K562 (cell line): ENCODE measurements at regions not wholly inside any gene's neighbourhood (a gene's known extent, or its start where the extent isn't known, plus 50 kb on each side); places are given as distances from the start of the nearest gene placed in this dataset.
A peak's percentile ranks its signal among the peaks of the same experiment; 100 is the strongest.

Experiments
- ARID1B ChIP-seq: fragments of 450-650 bp; IDR thresholded peaks from 2 replicates; pipeline ENCODE4 v1.6.1; 2016; ENCODE audit warnings: antibody characterized with exemption, mild to moderate bottlenecking, inconsistent platforms
- BRF1 ChIP-seq: IDR thresholded peaks from 3 replicates; pipeline ENCODE4 v1.6.1; 2011; ENCODE audit warnings: borderline replicate concordance, mild to moderate bottlenecking; ENCODE audit not compliant: insufficient read length; ENCODE audit errors: extremely low read depth
- BRF2 ChIP-seq: IDR thresholded peaks from 3 replicates; pipeline ENCODE4 v1.6.1; 2011; ENCODE audit warnings: borderline replicate concordance, mild to moderate bottlenecking; ENCODE audit not compliant: insufficient read length, insufficient read depth
- CBFA2T2 ChIP-seq: fragments of 450-650 bp; conservative IDR thresholded peaks from 2 replicates; pipeline ENCODE4 v1.6.1; 2017; ENCODE audit warnings: mild to moderate bottlenecking
- CBFA2T3 ChIP-seq: fragments of 450-650 bp; IDR thresholded peaks from 2 replicates; pipeline ENCODE4 v1.6.1; 2017
- ELF1 ChIP-seq: fragments of 200-800 bp; sonication (Bioruptor generic); IDR thresholded peaks from 2 replicates; pipeline ENCODE4 v1.6.1; 2016; ENCODE audit warnings: missing genetic modification characterization, missing compliant biosample characterization
- ESRRB ChIP-seq: fragments of 250-450 bp; sonication (Bioruptor Pico); IDR thresholded peaks from 2 replicates; pipeline ENCODE4 v1.5.0; 2020; ENCODE audit warnings: mild to moderate bottlenecking, moderate library complexity, borderline replicate concordance
- ETV6 ChIP-seq, 3 experiments: fragments of 150-350 bp in 1 of 3; sonication (generic) in 1 of 3; formaldehyde crosslinking in 1 of 3; IDR thresholded peaks; 2 replicates each; pipeline versions ENCODE4 v1.6.1 to v1.8.0; 2014 to 2022; ENCODE audit warnings: borderline replicate concordance in 2 of 3, low read depth in 2 of 3, antibody characterized with exemption in 1 of 3, low read length in 1 of 3, mild to moderate bottlenecking in 1 of 3, missing genetic modification reagents in 1 of 3
- GTF2F1 ChIP-seq: IDR thresholded peaks from 2 replicates; pipeline ENCODE4 v1.6.1; 2011; ENCODE audit warnings: low read depth, low read length, improper control_type of control experiment
- HNRNPLL ChIP-seq: fragments of 200-400 bp; formaldehyde crosslinking; IDR thresholded peaks from 2 replicates; pipeline ENCODE4 v1.6.1; 2017; ENCODE audit warnings: low read length, low read depth, mild to moderate bottlenecking; ENCODE audit not compliant: poor library complexity, severe bottlenecking
- KAT2B ChIP-seq: IDR thresholded peaks from one replicate; pipeline ENCODE4 v1.6.1; 2012; ENCODE audit warnings: low read depth, mild to moderate bottlenecking, control low read depth, inconsistent platforms, low read length, moderate library complexity
- MYC ChIP-seq, 2 experiments: fragments of 250-450 bp in 1 of 2; sonication (Bioruptor Pico) in 1 of 2; IDR thresholded peaks; 2 replicates each; pipeline versions ENCODE4 v1.5.1 to v1.6.1; 2012 to 2021; ENCODE audit warnings: low read depth in 2 of 2, borderline replicate concordance in 1 of 2, improper control_type of control experiment in 1 of 2, low read length in 1 of 2, mild to moderate bottlenecking in 1 of 2, moderate library complexity in 1 of 2
- NCOA4 ChIP-seq: fragments of 450-650 bp; IDR thresholded peaks from 2 replicates; pipeline ENCODE4 v1.6.1; 2018; ENCODE audit warnings: mild to moderate bottlenecking; ENCODE audit not compliant: partially characterized antibody
- PHF20 ChIP-seq: fragments of 450-650 bp; IDR thresholded peaks from 2 replicates; pipeline ENCODE4 v1.6.1; 2018; ENCODE audit not compliant: partially characterized antibody
- RB1 ChIP-seq: fragments of 450-650 bp; IDR thresholded peaks from 2 replicates; pipeline ENCODE4 v1.6.1; 2017; ENCODE audit warnings: low read depth, mild to moderate bottlenecking
- SOX6 ChIP-seq: fragments of 450-650 bp; IDR thresholded peaks from 2 replicates; pipeline ENCODE4 v1.6.1; 2014; ENCODE audit warnings: mild to moderate bottlenecking
- TAL1 ChIP-seq: fragments of 450-650 bp; IDR thresholded peaks from 2 replicates; pipeline ENCODE4 v1.6.1; 2016; ENCODE audit warnings: mild to moderate bottlenecking
- ZFPM2 ChIP-seq: fragments of 250-450 bp; sonication (Bioruptor Pico); IDR thresholded peaks from 2 replicates; pipeline ENCODE4 v1.5.1; 2022; ENCODE audit warnings: mild to moderate bottlenecking
- ZNF444 ChIP-seq: fragments of 250-450 bp; sonication (Bioruptor Pico); IDR thresholded peaks from 2 replicates; pipeline ENCODE4 v1.4.0; 2020; ENCODE audit warnings: mild to moderate bottlenecking, moderate library complexity
- ZNF780A ChIP-seq: fragments of 250-450 bp; sonication (Bioruptor Pico); IDR thresholded peaks from 2 replicates; pipeline ENCODE4 v1.5.0; 2021; ENCODE audit warnings: mild to moderate bottlenecking
- TF ChIP-seq, protein P1 (sequence below): sonication (generic); formaldehyde crosslinking; IDR thresholded peaks from 2 replicates; pipeline ENCODE4 v1.8.0; 2022; ENCODE audit warnings: missing genetic modification reagents, mild to moderate bottlenecking, moderate library complexity, borderline replicate concordance
- TF ChIP-seq, protein P2 (sequence below): IDR thresholded peaks from 2 replicates; pipeline ENCODE4 v1.6.1; 2011; ENCODE audit not compliant: insufficient read length; ENCODE audit errors: extremely low read depth

- TF ChIP-seq, protein P1, sequence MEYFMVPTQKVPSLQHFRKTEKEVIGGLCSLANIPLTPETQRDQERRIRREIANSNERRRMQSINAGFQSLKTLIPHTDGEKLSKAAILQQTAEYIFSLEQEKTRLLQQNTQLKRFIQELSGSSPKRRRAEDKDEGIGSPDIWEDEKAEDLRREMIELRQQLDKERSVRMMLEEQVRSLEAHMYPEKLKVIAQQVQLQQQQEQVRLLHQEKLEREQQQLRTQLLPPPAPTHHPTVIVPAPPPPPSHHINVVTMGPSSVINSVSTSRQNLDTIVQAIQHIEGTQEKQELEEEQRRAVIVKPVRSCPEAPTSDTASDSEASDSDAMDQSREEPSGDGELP (CRISPR knock-in tag), result peak; percentile 79; the same call in 1 of the 2 replicates
- TF ChIP-seq RB1 (no peak), MYC (IDR thresholded peaks at IDR 0.05; ENCODE audit: low read depth, low read length) (no peak), MYC (CRISPR knock-in tag; IDR thresholded peaks at IDR 0.05; ENCODE audit: borderline replicate concordance, low read depth) (no peak), ESRRB (CRISPR knock-in tag) (no peak), ELF1 (tag) (no peak), ZNF444 (CRISPR knock-in tag) (no peak), CBFA2T3 (peak; percentile 76), BRF2 (no peak), ZNF780A (CRISPR knock-in tag) (no peak), PHF20 (no peak), GTF2F1 (no peak), TAL1 (peak; percentile 76; the same call in 1 of the 2 replicates), ETV6 (IDR thresholded peaks at IDR 0.05; ENCODE audit: borderline replicate concordance in 1 of 2, low read depth in 2 of 2, low read length in 1 of 2) (no peak), ETV6 (CRISPR knock-in tag; IDR thresholded peaks at IDR 0.05; ENCODE audit: borderline replicate concordance) (no peak), HNRNPLL (no peak), ARID1B (peak; percentile 70), NCOA4 (no peak), SOX6 (no peak), KAT2B (no peak), ZFPM2 (CRISPR knock-in tag) (no peak), CBFA2T2 (peak; percentile 66), BRF1 (no peak)
- TF ChIP-seq, protein P2, sequence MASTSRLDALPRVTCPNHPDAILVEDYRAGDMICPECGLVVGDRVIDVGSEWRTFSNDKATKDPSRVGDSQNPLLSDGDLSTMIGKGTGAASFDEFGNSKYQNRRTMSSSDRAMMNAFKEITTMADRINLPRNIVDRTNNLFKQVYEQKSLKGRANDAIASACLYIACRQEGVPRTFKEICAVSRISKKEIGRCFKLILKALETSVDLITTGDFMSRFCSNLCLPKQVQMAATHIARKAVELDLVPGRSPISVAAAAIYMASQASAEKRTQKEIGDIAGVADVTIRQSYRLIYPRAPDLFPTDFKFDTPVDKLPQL, result no peak
Observed at GRCh38 chr1:22362626-22363402, 88.8 kb upstream of the ZBTB40 start (continued).
